ENCODE measurements at regions not wholly inside any gene's neighbourhood (a gene's known extent, or its start where the extent isn't known, plus 50 kb on each side); places are given as distances from the start of the nearest gene placed in this dataset.
A peak's percentile ranks its signal among the peaks of the same experiment; 100 is the strongest.

- no peak overlapping the region for H3K9ac ChIP-seq
- no peak overlapping the region for H3K4me3 ChIP-seq
- no peaks in the 10 kb centered on the region for H3K9me3 ChIP-seq (replicated peaks in 1 of 11)
These were observed 129.2 kb upstream of the ANO3 start for GRCh38 chr11:26202754-26203153.

GRCh38 chr11:26204101-26204500 is 127.8 kb upstream of the ANO3 start:
- Histone ChIP-seq H3K4me2 (no peak overlapping the region), H3K4me1 (0 out of 20 replicates have a peak, but pooled peaks cover 0 to 5% (median 0%) of the 10 kb centered on the region in 10 experiments), H3K4me3 (no peak overlapping the region), H3K9me3 (replicated peaks in 1 of 11) (no peaks in the 10 kb centered on the region), H3K9ac (no peak overlapping the region), H4K20me1 (no peaks in the 10 kb centered on the region; a peak in 1 of 22 replicates), H3K36me3 (no peaks in the 10 kb centered on the region), H3K27ac (no peak overlapping the region), H3K27me3 (no peaks in the 10 kb centered on the region)
- no peak for TF ChIP-seq Cebpa-rat (IDR thresholded peaks at IDR 0.05)

More at GRCh38 chr11:26202754-26203153, 129.2 kb upstream of the ANO3 start:
- H3K27ac ChIP-seq, result no peak overlapping the region
- no peaks in the 10 kb centered on the region for H3K36me3 ChIP-seq
- H3K4me2 ChIP-seq, result no peak overlapping the region
- H4K20me1 ChIP-seq, result no peaks in the 10 kb centered on the region; a peak in 1 of 22 replicates
- no peaks in the 10 kb centered on the region for H3K27me3 ChIP-seq
- no peak for TF ChIP-seq Cebpa-rat (IDR thresholded peaks at IDR 0.05)
- 0 out of 20 replicates have a peak, but pooled peaks cover 0 to 5% (median 0%) of the 10 kb centered on the region in 10 experiments for H3K4me1 ChIP-seq

- Histone ChIP-seq H3K27ac (no peak overlapping the region), H3K36me3 (no peaks in the 10 kb centered on the region), H3K4me3 (no peak overlapping the region), H3K27me3 (no peaks in the 10 kb centered on the region), H4K20me1 (no peaks in the 10 kb centered on the region; a peak in 1 of 22 replicates), H3K4me1 (0 out of 20 replicates have a peak, but pooled peaks cover 0 to 5% (median 0%) of the 10 kb centered on the region in 10 experiments), H3K9me3 (replicated peaks in 1 of 11) (no peaks in the 10 kb centered on the region), H3K4me2 (no peak overlapping the region), H3K9ac (no peak overlapping the region)
- no peak for TF ChIP-seq Cebpa-rat (IDR thresholded peaks at IDR 0.05)
These were observed 127.1 kb upstream of the ANO3 start for GRCh38 chr11:26204839-26205238.

GRCh38 chr11:26219183-26220117 is 112.5 kb upstream of the ANO3 start:
- Histone ChIP-seq H3K27me3 (no peaks in the 10 kb centered on the region), H3K9ac (no peak overlapping the region), H3K27ac (no peak overlapping the region), H3K4me2 (no peak overlapping the region), H3K9me3 (replicated peaks in 1 of 11) (peaks cover 0 to 10% (median 0%) of the 10 kb centered on the region in 11 experiments; a peak in 2 of 22 replicates), H3K36me3 (no peaks in the 10 kb centered on the region), H4K20me1 (no peaks in the 10 kb centered on the region), H3K4me1 (no peaks in the 10 kb centered on the region), H3K4me3 (no peak overlapping the region)
- TF ChIP-seq Cebpa-rat (IDR thresholded peaks at IDR 0.05), result no peak

- H3K4me2 ChIP-seq, result no peak overlapping the region
- no peaks in the 10 kb centered on the region for H3K36me3 ChIP-seq
- H3K9me3 ChIP-seq (replicated peaks in 1 of 11), result peaks cover 0 to 10% (median 0%) of the 10 kb centered on the region in 11 experiments; a peak in 2 of 22 replicates
- TF ChIP-seq Cebpa-rat (IDR thresholded peaks at IDR 0.05), result no peak
- peaks cover 0 to 13% (median 5%) of the 10 kb centered on the region in 10 experiments; a peak in 11 of 20 replicates for H3K4me1 ChIP-seq
- no peak overlapping the region for H3K4me3 ChIP-seq
- H3K27me3 ChIP-seq, result no peaks in the 10 kb centered on the region
- H3K27ac ChIP-seq, result no peak overlapping the region
- no peak overlapping the region for H3K9ac ChIP-seq
- H4K20me1 ChIP-seq, result no peaks in the 10 kb centered on the region
These were observed 106.3 kb upstream of the ANO3 start for GRCh38 chr11:26225646-26226045.

- Histone ChIP-seq H3K4me2 (peak overlapping the region in 3 of 11 experiments; percentile 2 to 41 (median 22); a peak in 3 of 22 replicates), H3K9me3 (replicated peaks in 1 of 11) (peaks cover 0 to 6% (median 0%) of the 10 kb centered on the region in 11 experiments; a peak in 2 of 22 replicates), H4K20me1 (no peaks in the 10 kb centered on the region), H3K9ac (peak overlapping the region in 1 of 11 experiments; percentile 42; a peak in 1 of 22 replicates), H3K27me3 (no peaks in the 10 kb centered on the region), H3K4me1 (peaks cover 0 to 13% (median 5%) of the 10 kb centered on the region in 10 experiments; a peak in 11 of 20 replicates), H3K36me3 (no peaks in the 10 kb centered on the region), H3K4me3 (no peak overlapping the region), H3K27ac (peak overlapping the region in 7 of 11 experiments; percentile 12 to 58 (median 46); a peak in 13 of 22 replicates)
- TF ChIP-seq Cebpa-rat (IDR thresholded peaks at IDR 0.05), result no peak
These were observed 104.6 kb upstream of the ANO3 start for GRCh38 chr11:26227301-26227746.

GRCh38 chr11:26227883-26228502 is 103.9 kb upstream of the ANO3 start:
- Histone ChIP-seq H3K9me3 (replicated peaks in 1 of 11) (no peaks in the 10 kb centered on the region), H3K27ac (peak overlapping the region in 7 of 11 experiments; percentile 12 to 58 (median 38); a peak in 10 of 22 replicates), H3K4me1 (peaks cover 0 to 13% (median 5%) of the 10 kb centered on the region in 10 experiments; a peak in 11 of 20 replicates), H3K27me3 (no peaks in the 10 kb centered on the region), H3K9ac (peak overlapping the region in 1 of 11 experiments; percentile 42; a peak in 1 of 22 replicates), H3K36me3 (no peaks in the 10 kb centered on the region), H4K20me1 (no peaks in the 10 kb centered on the region), H3K4me3 (no peak overlapping the region), H3K4me2 (peak overlapping the region in 2 of 11 experiments; percentile 2 to 41; a peak in 1 of 22 replicates)
- no peak for TF ChIP-seq Cebpa-rat (IDR thresholded peaks at IDR 0.05)

- TF ChIP-seq Cebpa-rat (IDR thresholded peaks at IDR 0.05), result no peak
- no peaks in the 10 kb centered on the region for H4K20me1 ChIP-seq
- H3K4me2 ChIP-seq, result no peak overlapping the region
- no peaks in the 10 kb centered on the region for H3K36me3 ChIP-seq
- H3K27me3 ChIP-seq, result no peaks in the 10 kb centered on the region
- H3K4me1 ChIP-seq, result peaks cover 0 to 13% (median 5%) of the 10 kb centered on the region in 10 experiments; a peak in 11 of 20 replicates
- H3K27ac ChIP-seq, result 0 out of 22 replicates have a peak overlapping the region, but pooled peaks of 2 of the 11 experiments have one; percentile 17 to 58
- H3K9me3 ChIP-seq (replicated peaks in 1 of 11), result no peaks in the 10 kb centered on the region
- H3K4me3 ChIP-seq, result no peak overlapping the region
- no peak overlapping the region for H3K9ac ChIP-seq
These were observed 103.2 kb upstream of the ANO3 start for GRCh38 chr11:26228778-26229177.

- H4K20me1 ChIP-seq, result no peaks in the 10 kb centered on the region
- no peak overlapping the region for H3K4me3 ChIP-seq
- no peaks in the 10 kb centered on the region for H3K36me3 ChIP-seq
- H3K4me1 ChIP-seq, result peaks cover 0 to 13% (median 5%) of the 10 kb centered on the region in 10 experiments; a peak in 11 of 20 replicates
- no peaks in the 10 kb centered on the region for H3K27me3 ChIP-seq
- no peak overlapping the region for H3K4me2 ChIP-seq
- H3K27ac ChIP-seq, result no peak overlapping the region
- TF ChIP-seq Cebpa-rat (IDR thresholded peaks at IDR 0.05), result no peak
- no peaks in the 10 kb centered on the region for H3K9me3 ChIP-seq (replicated peaks in 1 of 11)
- H3K9ac ChIP-seq, result no peak overlapping the region
These were observed 102.7 kb upstream of the ANO3 start for GRCh38 chr11:26229257-26229656.

Data from BLaER1 treated with 17β-estradiol and CSF1 and Interleukin-3, amounts not matched to agents 10 nM and 100 nM (cell line).